ENCODE measurements at regions not wholly inside any gene's neighbourhood (a gene's known extent, or its start where the extent isn't known, plus 50 kb on each side); places are given as distances from the start of the nearest gene placed in this dataset.
"Not testable (repeated sequence)": the region's sequence is repeated elsewhere in the genome, so short reads cannot be mapped to it uniquely, and the experiment has no call there.

- not testable (repeated sequence) for TF ChIP-seq CTCF (IDR thresholded peaks at IDR 0.05); ZFX (IDR thresholded peaks at IDR 0.05; ENCODE audit: borderline replicate concordance)
Observed at GRCh38 chr9:106109706-106110105, 415.4 kb downstream of the TMEM38B start.

All from 22Rv1 (cell line).